ENCODE measurements at regions not wholly inside any gene's neighbourhood (a gene's known extent, or its start where the extent isn't known, plus 50 kb on each side); places are given as distances from the start of the nearest gene placed in this dataset.
"Not testable (repeated sequence)": the region's sequence is repeated elsewhere in the genome, so short reads cannot be mapped to it uniquely, and the experiment has no call there.

DNA sequence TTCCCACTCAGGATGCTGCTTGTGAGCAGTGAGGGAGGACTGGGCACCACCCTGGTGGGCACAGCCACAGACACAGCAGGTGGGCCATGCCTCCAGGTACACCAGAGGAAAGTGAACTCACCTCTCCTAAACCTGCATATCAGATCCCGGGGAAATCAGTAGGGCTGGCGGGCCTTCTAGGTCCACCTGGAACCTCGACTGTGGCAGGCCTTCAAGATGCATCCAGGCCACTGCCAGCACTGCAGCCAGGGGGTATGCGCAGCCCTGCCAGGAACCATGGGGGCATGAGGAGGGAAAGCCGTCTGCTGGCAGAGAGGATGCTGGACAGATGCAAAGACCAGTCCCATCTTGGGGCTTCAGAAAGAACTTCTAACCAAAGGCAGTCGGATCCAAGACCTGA, 270.6 kb upstream of the IRX4 start:
- Histone ChIP-seq H3K36me3 (ENCODE audit: insufficient read depth, low read length) (no peaks in the 10 kb centered on the region), H3K27ac (ENCODE audit: low read depth, low read length) (no peak overlapping the region), H2AFZ (ENCODE audit: low read depth, low read length) (no peak overlapping the region), H3K4me2 (ENCODE audit: low read length) (no peak overlapping the region), H4K20me1 (ENCODE audit: insufficient read depth, low read length) (no peaks in the 10 kb centered on the region), H3K9me3 (ENCODE audit: insufficient read depth, low read depth, low read length) (no peaks in the 10 kb centered on the region), H3K4me3 (ENCODE audit: insufficient read depth, low read depth, low read length) (no peak overlapping the region), H3K9ac (ENCODE audit: low read length) (no peak overlapping the region), H3K4me1 (ENCODE audit: insufficient read depth, low read length) (no peaks in the 10 kb centered on the region), H3K27me3 (ENCODE audit: insufficient read depth, low read length) (no peaks in the 10 kb centered on the region), H3K79me2 (ENCODE audit: insufficient read depth, low read length) (no peaks in the 10 kb centered on the region)
- no peaks in the 10 kb centered on the region for H3K36me3 Mint-ChIP-seq (ENCODE audit: low read depth, unreplicated experiment)
- H3K9me3 Mint-ChIP-seq (ENCODE audit: unreplicated experiment) = peaks cover 2% of the 10 kb centered on the region
- no peak overlapping the region for H3K4me3 Mint-ChIP-seq (ENCODE audit: unreplicated experiment)
- H3K4me1 Mint-ChIP-seq (ENCODE audit: low read depth, unreplicated experiment) = peaks cover 14% of the 10 kb centered on the region
- FAIRE-seq = no peak
- TF ChIP-seq, protein P1, sequence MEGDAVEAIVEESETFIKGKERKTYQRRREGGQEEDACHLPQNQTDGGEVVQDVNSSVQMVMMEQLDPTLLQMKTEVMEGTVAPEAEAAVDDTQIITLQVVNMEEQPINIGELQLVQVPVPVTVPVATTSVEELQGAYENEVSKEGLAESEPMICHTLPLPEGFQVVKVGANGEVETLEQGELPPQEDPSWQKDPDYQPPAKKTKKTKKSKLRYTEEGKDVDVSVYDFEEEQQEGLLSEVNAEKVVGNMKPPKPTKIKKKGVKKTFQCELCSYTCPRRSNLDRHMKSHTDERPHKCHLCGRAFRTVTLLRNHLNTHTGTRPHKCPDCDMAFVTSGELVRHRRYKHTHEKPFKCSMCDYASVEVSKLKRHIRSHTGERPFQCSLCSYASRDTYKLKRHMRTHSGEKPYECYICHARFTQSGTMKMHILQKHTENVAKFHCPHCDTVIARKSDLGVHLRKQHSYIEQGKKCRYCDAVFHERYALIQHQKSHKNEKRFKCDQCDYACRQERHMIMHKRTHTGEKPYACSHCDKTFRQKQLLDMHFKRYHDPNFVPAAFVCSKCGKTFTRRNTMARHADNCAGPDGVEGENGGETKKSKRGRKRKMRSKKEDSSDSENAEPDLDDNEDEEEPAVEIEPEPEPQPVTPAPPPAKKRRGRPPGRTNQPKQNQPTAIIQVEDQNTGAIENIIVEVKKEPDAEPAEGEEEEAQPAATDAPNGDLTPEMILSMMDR (IDR thresholded peaks at IDR 0.05; ENCODE audit: insufficient read depth, low read depth, low read length) = no peak
- no peak for TF ChIP-seq EZH2 (IDR thresholded peaks at IDR 0.05; ENCODE audit: insufficient read depth, low read length)
- H3K27me3 Mint-ChIP-seq (ENCODE audit: low read depth, unreplicated experiment) = peaks cover 36% of the 10 kb centered on the region
- no peak overlapping the region for H3K27ac Mint-ChIP-seq (ENCODE audit: unreplicated experiment)
- DNase-seq (ENCODE audit: low read depth) = no peak

DNA sequence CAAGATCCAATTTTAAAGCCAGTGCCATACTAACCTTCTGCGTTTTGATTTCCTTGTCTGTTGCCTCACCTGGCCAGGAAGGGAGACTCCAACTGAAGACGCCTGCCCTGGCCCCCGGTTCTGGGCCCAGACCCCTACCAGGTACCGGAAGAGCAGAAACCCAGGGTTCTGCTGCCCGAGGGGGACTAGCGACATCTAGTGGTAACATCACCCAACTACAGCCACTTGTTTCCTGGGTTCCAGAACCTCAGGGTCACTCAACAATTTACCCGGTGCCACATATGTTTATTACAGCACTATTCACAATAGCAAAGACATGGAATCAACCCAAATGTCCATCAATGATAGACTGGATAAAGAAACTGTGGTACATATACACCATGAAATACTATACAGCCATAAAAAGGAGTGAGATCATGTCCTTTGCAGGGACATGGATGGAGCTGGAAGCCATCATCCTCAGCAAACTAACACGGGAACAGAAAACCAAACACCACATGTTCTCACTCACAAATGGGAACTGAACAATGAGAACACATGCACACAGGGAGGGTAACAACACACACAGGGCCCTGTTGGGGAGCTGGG, 268.7 kb upstream of the IRX4 start:
- H2AFZ ChIP-seq (ENCODE audit: low read depth, low read length); H3K27me3 ChIP-seq (ENCODE audit: insufficient read depth, low read length); H3K9me3 ChIP-seq (ENCODE audit: insufficient read depth, low read depth, low read length); H3K9me3 Mint-ChIP-seq (ENCODE audit: unreplicated experiment); FAIRE-seq; H3K4me1 ChIP-seq (ENCODE audit: insufficient read depth, low read length); H3K36me3 ChIP-seq (ENCODE audit: insufficient read depth, low read length); H3K27ac ChIP-seq (ENCODE audit: low read depth, low read length); H3K4me3 Mint-ChIP-seq (ENCODE audit: unreplicated experiment); H3K27ac Mint-ChIP-seq (ENCODE audit: unreplicated experiment); DNase-seq (ENCODE audit: low read depth); H3K9ac ChIP-seq (ENCODE audit: low read length); H4K20me1 ChIP-seq (ENCODE audit: insufficient read depth, low read length); H3K4me2 ChIP-seq (ENCODE audit: low read length); H3K79me2 ChIP-seq (ENCODE audit: insufficient read depth, low read length); H3K4me3 ChIP-seq (ENCODE audit: insufficient read depth, low read depth, low read length); H3K36me3 Mint-ChIP-seq (ENCODE audit: low read depth, unreplicated experiment): not testable (repeated sequence)
- TF ChIP-seq, protein P1 (IDR thresholded peaks at IDR 0.05; ENCODE audit: insufficient read depth, low read depth, low read length) = peak; percentile 20
- H3K27me3 Mint-ChIP-seq (ENCODE audit: low read depth, unreplicated experiment) = peaks cover 34% of the 10 kb centered on the region
- peaks cover 14% of the 10 kb centered on the region for H3K4me1 Mint-ChIP-seq (ENCODE audit: low read depth, unreplicated experiment)

DNA sequence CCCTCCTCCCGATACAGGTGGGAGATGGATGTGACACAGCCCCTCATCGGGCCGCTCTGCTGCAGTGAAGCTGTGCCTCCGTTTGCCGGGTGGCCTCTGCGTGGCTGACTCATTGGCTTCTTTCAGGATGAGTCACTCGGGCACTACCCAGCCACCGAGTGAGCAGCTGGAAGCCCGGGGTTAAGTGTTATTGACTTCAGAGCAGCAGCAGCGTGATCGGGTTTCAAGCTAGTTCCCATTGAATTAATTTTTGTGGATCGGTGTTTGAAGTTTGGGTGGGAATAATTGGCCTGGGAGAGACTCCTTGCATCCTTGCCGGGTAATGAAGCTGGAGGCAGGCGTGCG, 266.4 kb upstream of the IRX4 start:
- Mint-ChIP-seq H3K27ac (ENCODE audit: unreplicated experiment) (no peak overlapping the region), H3K4me1 (ENCODE audit: low read depth, unreplicated experiment) (peaks cover 14% of the 10 kb centered on the region), H3K27me3 (ENCODE audit: low read depth, unreplicated experiment) (peaks cover 21% of the 10 kb centered on the region), H3K4me3 (ENCODE audit: unreplicated experiment) (no peak overlapping the region), H3K36me3 (ENCODE audit: low read depth, unreplicated experiment) (no peaks in the 10 kb centered on the region), H3K9me3 (ENCODE audit: unreplicated experiment) (peaks cover 4% of the 10 kb centered on the region)
- Histone ChIP-seq H3K4me1 (ENCODE audit: insufficient read depth, low read length) (no peaks in the 10 kb centered on the region), H3K9ac (ENCODE audit: low read length) (no peak overlapping the region), H4K20me1 (ENCODE audit: insufficient read depth, low read length) (no peaks in the 10 kb centered on the region), H3K4me3 (ENCODE audit: insufficient read depth, low read depth, low read length) (no peak overlapping the region), H3K4me2 (ENCODE audit: low read length) (no peak overlapping the region), H3K9me3 (ENCODE audit: insufficient read depth, low read depth, low read length) (peaks cover 2% of the 10 kb centered on the region), H3K27me3 (ENCODE audit: insufficient read depth, low read length) (no peaks in the 10 kb centered on the region), H3K27ac (ENCODE audit: low read depth, low read length) (no peak overlapping the region), H3K36me3 (ENCODE audit: insufficient read depth, low read length) (no peaks in the 10 kb centered on the region), H2AFZ (ENCODE audit: low read depth, low read length) (no peak overlapping the region), H3K79me2 (ENCODE audit: insufficient read depth, low read length) (no peaks in the 10 kb centered on the region)
- no peak for TF ChIP-seq EZH2 (IDR thresholded peaks at IDR 0.05; ENCODE audit: insufficient read depth, low read length)
- TF ChIP-seq, protein P1 (IDR thresholded peaks at IDR 0.05; ENCODE audit: insufficient read depth, low read depth, low read length) = no peak
- DNase-seq (ENCODE audit: low read depth) = peak; percentile 1
- no peak for FAIRE-seq

Data from astrocyte (in vitro differentiated cells and primary cell).